ENCODE measurements at regions not wholly inside any gene's neighbourhood (a gene's known extent, or its start where the extent isn't known, plus 50 kb on each side); places are given as distances from the start of the nearest gene placed in this dataset.

DNA sequence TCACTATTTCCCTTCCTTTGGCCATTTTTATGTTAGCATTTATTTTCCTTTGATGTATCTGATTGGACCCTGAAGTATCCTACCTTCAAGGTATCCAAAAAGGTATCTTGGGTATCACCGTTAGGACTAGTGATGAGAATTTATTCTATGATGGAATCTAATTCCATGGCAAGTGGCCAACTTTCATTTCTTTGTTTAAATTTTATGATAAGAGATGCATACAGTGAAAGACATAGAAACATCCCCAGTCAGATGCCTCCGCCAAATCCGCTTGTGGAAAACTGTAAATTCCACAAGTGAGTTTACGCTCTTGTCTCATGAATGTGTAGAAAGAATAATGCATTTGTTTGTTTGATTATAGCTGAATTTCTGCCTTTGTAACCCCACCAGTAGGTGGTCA lies 153.7 kb upstream of the NR2F2 start:
- TF ChIP-seq, protein P1, sequence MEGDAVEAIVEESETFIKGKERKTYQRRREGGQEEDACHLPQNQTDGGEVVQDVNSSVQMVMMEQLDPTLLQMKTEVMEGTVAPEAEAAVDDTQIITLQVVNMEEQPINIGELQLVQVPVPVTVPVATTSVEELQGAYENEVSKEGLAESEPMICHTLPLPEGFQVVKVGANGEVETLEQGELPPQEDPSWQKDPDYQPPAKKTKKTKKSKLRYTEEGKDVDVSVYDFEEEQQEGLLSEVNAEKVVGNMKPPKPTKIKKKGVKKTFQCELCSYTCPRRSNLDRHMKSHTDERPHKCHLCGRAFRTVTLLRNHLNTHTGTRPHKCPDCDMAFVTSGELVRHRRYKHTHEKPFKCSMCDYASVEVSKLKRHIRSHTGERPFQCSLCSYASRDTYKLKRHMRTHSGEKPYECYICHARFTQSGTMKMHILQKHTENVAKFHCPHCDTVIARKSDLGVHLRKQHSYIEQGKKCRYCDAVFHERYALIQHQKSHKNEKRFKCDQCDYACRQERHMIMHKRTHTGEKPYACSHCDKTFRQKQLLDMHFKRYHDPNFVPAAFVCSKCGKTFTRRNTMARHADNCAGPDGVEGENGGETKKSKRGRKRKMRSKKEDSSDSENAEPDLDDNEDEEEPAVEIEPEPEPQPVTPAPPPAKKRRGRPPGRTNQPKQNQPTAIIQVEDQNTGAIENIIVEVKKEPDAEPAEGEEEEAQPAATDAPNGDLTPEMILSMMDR (conservative IDR thresholded peaks at IDR 0.05; ENCODE audit: low read length), result no peak
- no peak for TF ChIP-seq EZH2phosphoT487 (IDR thresholded peaks at IDR 0.05; ENCODE audit: borderline replicate concordance)
